Endodermal cell (in vitro differentiated cells): ENCODE measurements at regions not wholly inside any gene's neighbourhood (a gene's known extent, or its start where the extent isn't known, plus 50 kb on each side); places are given as distances from the start of the nearest gene placed in this dataset.

Experiments
- DNase-seq: peaks from one replicate; pipeline ENCODE4 v3.0.0-alpha.2; 2017
- H3K27ac ChIP-seq: 2 replicates; pipeline ENCODE4 v1.5.1; 2013; ENCODE audit warnings: mild to moderate bottlenecking, low read depth, low read length, moderate library complexity
- H3K27me3 ChIP-seq: 2 replicates; pipeline ENCODE4 v1.6.1; 2013; ENCODE audit warnings: mild to moderate bottlenecking, low read length, moderate library complexity; ENCODE audit not compliant: insufficient read depth, control insufficient read depth, poor library complexity, severe bottlenecking
- H3K36me3 ChIP-seq: 2 replicates; pipeline ENCODE4 v1.7.0; 2013; ENCODE audit warnings: mild to moderate bottlenecking, low read length, moderate library complexity; ENCODE audit not compliant: control insufficient read depth, insufficient read depth
- H3K4me1 ChIP-seq: one replicate; pipeline ENCODE4 v1.7.0; 2013; ENCODE audit warnings: low read length; ENCODE audit not compliant: control insufficient read depth, insufficient read depth
- H3K4me3 ChIP-seq: 2 replicates; pipeline ENCODE4 v1.5.1; 2013; ENCODE audit warnings: mild to moderate bottlenecking, low read length, moderate library complexity
- H3K9ac ChIP-seq: 2 replicates; pipeline ENCODE4 v1.6.1; 2013; ENCODE audit warnings: mild to moderate bottlenecking, low read length, moderate library complexity; ENCODE audit not compliant: poor library complexity, severe bottlenecking; ENCODE audit errors: extremely low read depth
- H3K9me3 ChIP-seq: 2 replicates; pipeline ENCODE4 v1.6.1; 2013; ENCODE audit warnings: mild to moderate bottlenecking, low read length, moderate library complexity; ENCODE audit not compliant: control insufficient read depth
- H3K27ac Mint-ChIP-seq: 2 replicates; pipeline ENCODE4 v1.8.0; 2020; ENCODE audit warnings: mixed read lengths
- H3K27me3 Mint-ChIP-seq: 2 replicates; pipeline ENCODE4 v1.8.0; 2021; ENCODE audit warnings: mild to moderate bottlenecking, mixed read lengths; ENCODE audit not compliant: insufficient read depth
- H3K36me3 Mint-ChIP-seq: 2 replicates; pipeline ENCODE4 v1.8.0; 2020; ENCODE audit warnings: low read depth, mixed read lengths
- H3K4me1 Mint-ChIP-seq: 2 replicates; pipeline ENCODE4 v1.8.0; 2020; ENCODE audit warnings: mixed read lengths
- H3K4me3 Mint-ChIP-seq: 2 replicates; pipeline ENCODE4 v1.8.0; 2020; ENCODE audit warnings: mild to moderate bottlenecking, moderate library complexity, mixed read lengths
- H3K9me3 Mint-ChIP-seq: 2 replicates; pipeline ENCODE4 v1.8.0; 2020; ENCODE audit warnings: mild to moderate bottlenecking, mixed read lengths
- WGBS, 2 experiments: methylation state at CpG; one replicate each; pipeline versions ENCODE4 v1.1.5 to v1.1.7; 2013; ENCODE audit warnings: missing lambda C conversion rate in 2 of 2, mixed read lengths in 1 of 2; ENCODE audit not compliant: insufficient coverage in 1 of 2, insufficient read length in 1 of 2; 5-methylcytosine and 5-hydroxymethylcytosine counted together
- TF ChIP-seq, protein P1 (sequence below): fragments of 200-600 bp; sonication (generic); conservative IDR thresholded peaks from 2 replicates; pipeline ENCODE4 v1.5.0; 2021; ENCODE audit warnings: antibody characterized with exemption, mild to moderate bottlenecking

DNA sequence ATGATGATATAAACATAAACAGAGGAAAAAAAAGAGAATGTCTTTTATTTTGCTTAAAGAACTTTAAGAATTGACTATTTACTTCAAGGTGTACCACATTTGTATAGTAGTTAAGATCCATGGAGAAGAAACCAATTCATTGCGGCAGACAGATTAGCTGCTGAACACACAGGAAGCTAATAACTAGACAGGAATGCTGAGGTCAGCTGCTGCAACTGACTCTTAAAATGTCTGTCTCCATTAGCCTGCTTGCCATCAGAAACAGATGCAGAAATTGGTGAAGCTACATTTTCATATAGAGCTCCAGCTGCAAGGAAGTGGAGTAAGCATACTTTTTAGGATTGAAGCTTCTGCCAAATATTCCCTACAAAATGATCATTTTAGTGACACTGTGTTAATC lies 939.5 kb downstream of the EPHA7 start:
- DNase-seq = no peak
- Histone ChIP-seq H3K4me1 (no peaks in the 10 kb centered on the region), H3K36me3 (no peaks in the 10 kb centered on the region), H3K9ac (no peak overlapping the region), H3K4me3 (no peak overlapping the region), H3K27me3 (no peaks in the 10 kb centered on the region), H3K27ac (no peak overlapping the region), H3K9me3 (no peaks in the 10 kb centered on the region)
- Mint-ChIP-seq H3K27ac (no peak overlapping the region), H3K36me3 (no peaks in the 10 kb centered on the region), H3K4me3 (no peak overlapping the region), H3K27me3 (no peaks in the 10 kb centered on the region), H3K9me3 (no peaks in the 10 kb centered on the region), H3K4me1 (no peaks in the 10 kb centered on the region)
- TF ChIP-seq, protein P1, sequence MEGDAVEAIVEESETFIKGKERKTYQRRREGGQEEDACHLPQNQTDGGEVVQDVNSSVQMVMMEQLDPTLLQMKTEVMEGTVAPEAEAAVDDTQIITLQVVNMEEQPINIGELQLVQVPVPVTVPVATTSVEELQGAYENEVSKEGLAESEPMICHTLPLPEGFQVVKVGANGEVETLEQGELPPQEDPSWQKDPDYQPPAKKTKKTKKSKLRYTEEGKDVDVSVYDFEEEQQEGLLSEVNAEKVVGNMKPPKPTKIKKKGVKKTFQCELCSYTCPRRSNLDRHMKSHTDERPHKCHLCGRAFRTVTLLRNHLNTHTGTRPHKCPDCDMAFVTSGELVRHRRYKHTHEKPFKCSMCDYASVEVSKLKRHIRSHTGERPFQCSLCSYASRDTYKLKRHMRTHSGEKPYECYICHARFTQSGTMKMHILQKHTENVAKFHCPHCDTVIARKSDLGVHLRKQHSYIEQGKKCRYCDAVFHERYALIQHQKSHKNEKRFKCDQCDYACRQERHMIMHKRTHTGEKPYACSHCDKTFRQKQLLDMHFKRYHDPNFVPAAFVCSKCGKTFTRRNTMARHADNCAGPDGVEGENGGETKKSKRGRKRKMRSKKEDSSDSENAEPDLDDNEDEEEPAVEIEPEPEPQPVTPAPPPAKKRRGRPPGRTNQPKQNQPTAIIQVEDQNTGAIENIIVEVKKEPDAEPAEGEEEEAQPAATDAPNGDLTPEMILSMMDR = no peak
- WGBS, 2 experiments = 83 to 88% methylated on average over 1 of the region's 1 CpG

DNA sequence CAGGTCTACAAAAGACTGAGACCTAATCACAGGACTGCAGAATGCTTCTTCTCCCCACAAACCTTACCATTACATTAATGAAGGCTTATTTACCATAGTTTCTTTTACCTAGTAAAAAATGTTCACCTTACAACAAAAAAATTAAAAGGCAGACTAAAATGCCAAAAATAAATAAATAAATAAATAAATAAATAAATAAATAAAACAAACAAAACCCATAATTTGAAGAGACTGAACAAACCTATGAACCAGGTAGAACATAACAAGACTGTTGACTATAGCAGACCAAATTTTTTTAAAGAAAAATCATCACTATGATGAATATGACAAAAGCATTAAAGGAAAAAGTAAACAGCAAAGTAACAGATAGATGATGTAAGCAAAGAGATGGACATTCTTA lies 946.3 kb downstream of the EPHA7 start:
- TF ChIP-seq, protein P1 = no peak
- Mint-ChIP-seq H3K4me1 (peaks cover 4% of the 10 kb centered on the region), H3K36me3 (no peaks in the 10 kb centered on the region), H3K27ac (no peak overlapping the region), H3K4me3 (no peak overlapping the region), H3K27me3 (no peaks in the 10 kb centered on the region), H3K9me3 (no peaks in the 10 kb centered on the region)
- no peak overlapping the region for H3K27ac ChIP-seq
- H3K4me3 ChIP-seq = no peak overlapping the region
- H3K27me3 ChIP-seq = no peaks in the 10 kb centered on the region
- no peaks in the 10 kb centered on the region for H3K9me3 ChIP-seq
- no peaks in the 10 kb centered on the region for H3K4me1 ChIP-seq
- H3K36me3 ChIP-seq = no peaks in the 10 kb centered on the region
- no peak overlapping the region for H3K9ac ChIP-seq
- DNase-seq = no peak

DNA sequence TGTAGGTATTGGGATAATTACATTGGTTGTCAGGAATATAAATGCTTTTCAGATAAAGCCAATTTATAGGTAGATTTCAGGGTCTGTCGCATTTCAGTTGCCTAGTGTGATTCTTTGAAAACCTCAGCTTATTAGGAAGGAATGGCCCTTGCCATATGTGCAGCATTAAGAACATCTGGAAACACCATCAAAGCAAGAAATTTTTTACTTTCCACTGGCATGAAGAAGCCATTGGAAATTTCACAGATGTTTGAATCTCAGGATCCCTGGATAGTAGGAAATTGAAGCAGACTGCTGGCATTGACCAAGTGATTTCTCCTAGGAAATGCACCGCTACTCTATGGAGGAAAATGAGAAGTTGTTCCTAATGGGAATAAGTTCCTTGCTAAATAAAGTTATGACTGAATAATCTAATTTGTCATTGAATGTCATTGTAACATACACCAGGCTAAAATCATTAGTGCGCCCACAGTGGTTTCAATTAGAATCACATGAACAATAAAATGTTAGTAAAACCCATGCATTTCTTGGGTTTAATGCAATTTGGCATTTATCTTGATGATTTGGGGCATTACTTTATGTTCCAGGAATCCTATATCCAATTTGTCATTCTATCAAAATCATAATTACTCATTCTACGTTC lies 950.1 kb downstream of the EPHA7 start:
- peaks cover 9% of the 10 kb centered on the region for H3K9me3 ChIP-seq
- DNase-seq = no peak
- no peaks in the 10 kb centered on the region for H3K27me3 ChIP-seq
- TF ChIP-seq, protein P1 = no peak
- Mint-ChIP-seq H3K36me3 (no peaks in the 10 kb centered on the region), H3K4me1 (peaks cover 4% of the 10 kb centered on the region), H3K27ac (no peak overlapping the region), H3K9me3 (peaks cover 13% of the 10 kb centered on the region), H3K4me3 (no peak overlapping the region), H3K27me3 (no peaks in the 10 kb centered on the region)
- no peaks in the 10 kb centered on the region for H3K36me3 ChIP-seq
- no peak overlapping the region for H3K4me3 ChIP-seq
- H3K27ac ChIP-seq = no peak overlapping the region
- H3K4me1 ChIP-seq = no peaks in the 10 kb centered on the region
- WGBS, 2 experiments = 93 to 100% methylated on average over 1 to 4 of the region's 4 CpGs
- H3K9ac ChIP-seq = no peak overlapping the region
